NCI-H1436 (cell line): ENCODE measurements at regions not wholly inside any gene's neighbourhood (a gene's known extent, or its start where the extent isn't known, plus 50 kb on each side); places are given as distances from the start of the nearest gene placed in this dataset.

Experiments
- DNase-seq: peaks from one replicate; lab custom pipeline; 2025; lab: John Stamatoyannopoulos, UW

DNA sequence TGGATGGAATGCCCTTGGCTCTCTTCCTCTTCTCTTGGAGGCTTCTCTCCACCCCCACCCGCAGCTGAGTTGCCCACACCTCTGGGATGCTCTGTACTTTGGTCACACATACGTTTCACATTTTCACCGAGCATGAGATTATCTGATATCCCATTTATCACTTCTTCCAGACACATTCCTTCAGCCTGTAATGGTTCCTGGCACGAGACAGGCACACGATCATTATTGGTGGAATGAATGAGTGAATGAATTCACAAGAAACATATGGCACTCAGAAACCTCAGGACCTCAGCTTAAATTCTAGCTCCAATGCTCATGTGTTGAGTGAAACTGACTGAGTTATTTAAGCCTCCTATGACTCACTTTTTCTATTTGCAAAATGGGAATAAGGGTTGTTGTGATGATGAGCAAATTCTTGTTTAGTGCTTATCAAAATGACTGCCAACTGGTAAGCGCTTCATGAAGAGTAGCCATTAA is 242.7 kb upstream of the JUN start:
- DNase-seq, result no peak

GRCh38 chr1:59027177-59027576 is 243.3 kb upstream of the JUN start:
- DNase-seq, result no peak

GRCh38 chr1:59028048-59028447 is 244.2 kb upstream of the JUN start:
- DNase-seq, result no peak

DNA sequence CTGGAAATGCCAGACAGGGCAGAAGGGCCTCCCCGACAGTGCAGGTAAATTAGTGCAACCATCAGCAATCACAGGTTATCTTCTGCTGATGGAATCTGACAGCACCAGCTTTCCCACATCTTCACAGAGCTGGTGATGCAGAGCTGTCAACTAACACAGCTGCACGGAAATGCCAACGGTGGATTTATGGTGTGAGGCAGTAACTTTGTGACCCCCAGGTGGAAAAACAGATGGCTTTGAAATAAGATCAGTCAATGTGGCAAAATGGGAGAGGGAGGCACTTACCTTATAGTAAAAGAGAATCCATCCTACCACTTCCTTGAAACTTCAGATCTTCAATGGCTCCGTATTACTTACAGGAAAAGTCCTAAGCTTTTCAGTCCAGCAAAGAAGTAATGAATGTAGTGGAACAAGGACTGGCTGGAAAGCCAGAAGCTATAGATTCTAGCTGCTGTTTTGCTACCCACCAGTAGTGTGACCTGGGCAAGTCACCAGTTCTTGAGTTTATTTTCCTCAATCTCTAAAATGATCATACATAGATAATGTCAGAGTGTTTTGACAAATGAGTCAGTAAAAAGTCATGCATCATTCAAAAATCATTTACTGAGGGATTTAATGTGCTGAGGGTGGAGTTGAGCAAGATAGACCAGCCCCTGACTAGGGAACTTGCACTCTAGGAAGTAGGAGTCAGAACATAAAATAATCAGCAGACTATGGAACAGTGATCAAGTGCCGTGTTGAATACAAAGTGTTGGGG is 245.7 kb upstream of the JUN start:
- no peak for DNase-seq

DNA sequence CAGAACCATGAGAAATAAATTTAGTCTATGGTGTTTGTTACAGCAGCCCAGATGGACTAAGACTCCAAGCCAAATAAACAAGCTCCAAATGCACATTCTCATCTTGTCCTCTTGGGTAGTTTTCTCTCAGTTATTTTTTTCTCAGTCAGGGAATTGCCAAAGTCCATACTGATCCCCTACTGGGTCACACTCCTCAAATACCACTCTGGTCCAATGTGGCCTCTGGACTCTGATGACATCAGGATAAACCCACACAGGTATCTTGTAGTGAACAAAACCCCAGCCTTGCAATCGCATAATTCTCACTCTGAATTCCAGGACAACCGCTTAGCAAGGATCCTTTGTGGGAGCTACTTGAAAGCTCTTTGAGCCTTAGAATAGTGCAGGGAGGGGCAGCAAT is 248.4 kb upstream of the JUN start:
- no peak for DNase-seq

DNA sequence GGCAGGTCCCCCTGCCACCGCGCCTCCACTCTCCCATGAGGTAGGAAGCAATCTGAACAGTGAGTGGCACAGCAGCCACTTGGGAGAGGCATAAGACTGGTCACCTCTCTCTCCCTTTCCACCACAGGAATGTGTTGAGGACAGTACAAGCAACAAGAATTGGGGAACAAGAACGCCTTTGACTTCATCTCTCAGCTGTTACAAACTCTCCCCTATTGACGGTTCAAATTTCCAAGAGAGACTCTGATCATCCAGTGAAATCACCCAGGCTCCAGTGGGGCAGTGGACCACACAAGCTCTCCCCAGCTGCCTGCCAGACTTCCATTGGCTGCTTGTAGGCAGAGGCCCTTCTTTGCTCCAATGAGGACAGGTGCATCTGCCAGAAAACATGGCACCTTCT is 249.9 kb upstream of the JUN start:
- DNase-seq, result no peak

- DNase-seq, result no peak
Measured at GRCh38 chr1:59034925-59035324, 251.1 kb upstream of the JUN start.

DNA sequence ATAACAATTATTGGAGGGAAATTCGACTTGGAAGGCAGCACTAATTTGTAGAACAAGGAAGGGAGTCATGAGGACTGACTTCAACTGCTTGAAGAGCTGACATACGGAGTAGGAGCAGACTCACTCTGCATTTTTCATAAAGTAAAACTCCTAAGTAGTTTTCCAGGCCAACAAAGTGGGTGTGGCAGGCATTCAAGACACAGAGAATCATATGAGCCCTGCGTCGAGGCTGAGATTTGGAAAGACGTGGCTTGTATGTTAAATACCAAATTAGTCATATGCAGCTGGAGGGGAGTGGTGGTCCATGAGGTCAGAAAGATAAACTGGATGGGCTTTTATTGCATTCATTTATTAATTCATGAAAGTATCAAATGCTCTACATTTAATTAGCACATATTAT is 255.7 kb upstream of the JUN start:
- no peak for DNase-seq

DNA sequence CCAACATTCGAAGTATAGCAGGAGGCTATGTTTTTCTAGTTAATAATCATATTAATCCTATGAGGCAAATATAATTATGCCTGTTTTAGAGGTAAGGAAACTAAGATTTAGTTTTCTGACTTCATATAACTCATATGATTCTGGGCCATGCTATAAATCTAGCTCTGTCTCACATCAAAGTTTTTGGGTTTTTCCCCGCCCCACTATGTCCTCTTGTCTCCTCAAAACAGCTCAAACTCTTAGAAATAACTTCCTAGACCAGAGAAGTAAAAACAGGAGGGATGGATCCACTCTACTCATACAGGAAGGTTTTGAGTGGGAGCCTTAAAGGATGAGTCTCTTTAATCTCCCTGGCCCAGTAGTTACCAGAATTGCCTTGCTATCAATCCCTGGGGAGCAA is 256.4 kb upstream of the FGGY start:
- no peak for DNase-seq

DNA sequence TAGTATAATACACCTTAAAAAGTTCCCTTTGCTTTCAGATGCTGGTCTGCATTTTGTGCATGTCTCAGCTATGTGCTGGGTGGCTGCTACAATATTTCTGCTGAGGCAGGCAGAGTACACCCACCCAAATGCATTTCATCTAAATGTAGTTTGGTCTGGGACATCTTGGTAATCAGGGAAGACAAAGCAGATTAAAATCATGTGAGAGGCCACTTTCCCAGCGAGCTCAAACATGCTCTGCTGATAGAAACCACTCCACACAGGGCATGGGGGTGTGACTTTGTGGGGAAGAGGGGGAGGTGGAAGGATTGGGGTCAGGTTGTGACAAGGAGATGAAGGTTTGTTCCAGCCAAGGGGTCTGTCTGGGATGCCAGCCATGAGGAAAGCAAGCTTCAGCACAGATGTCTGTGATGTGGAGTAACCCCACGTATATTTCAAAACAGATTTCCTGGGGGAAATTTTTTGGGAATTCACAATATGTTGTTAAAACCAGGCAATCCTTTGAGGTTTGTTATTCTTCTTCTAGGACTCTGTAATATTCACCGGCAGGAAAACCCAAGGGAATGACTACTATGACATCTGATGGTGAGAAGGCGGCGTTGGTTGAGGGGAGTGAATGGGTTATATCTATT is 255.1 kb upstream of the FGGY start:
- DNase-seq, result no peak

DNA sequence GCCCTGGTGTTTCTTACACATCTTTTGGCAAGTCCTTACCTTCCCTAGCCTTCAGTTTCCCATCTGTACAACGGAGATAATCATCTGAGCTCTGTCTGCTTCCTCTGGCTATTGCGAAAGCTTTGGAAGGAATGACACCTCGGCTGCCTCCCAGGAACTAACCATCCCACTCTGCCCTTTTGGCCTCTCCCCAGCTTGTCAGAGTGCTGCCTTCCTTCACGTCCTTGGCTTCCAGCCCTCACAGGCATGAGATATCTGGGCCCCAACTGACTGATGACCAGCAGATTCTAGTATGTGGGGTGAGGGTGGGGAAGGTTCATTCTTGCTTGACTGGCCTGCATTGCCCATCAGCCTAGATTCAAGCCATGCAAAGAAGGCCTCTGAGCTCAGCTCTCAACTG is 253.1 kb upstream of the FGGY start:
- no peak for DNase-seq

- no peak for DNase-seq
Measured at GRCh38 chr1:59044535-59045121, 252.3 kb upstream of the FGGY start.

DNA sequence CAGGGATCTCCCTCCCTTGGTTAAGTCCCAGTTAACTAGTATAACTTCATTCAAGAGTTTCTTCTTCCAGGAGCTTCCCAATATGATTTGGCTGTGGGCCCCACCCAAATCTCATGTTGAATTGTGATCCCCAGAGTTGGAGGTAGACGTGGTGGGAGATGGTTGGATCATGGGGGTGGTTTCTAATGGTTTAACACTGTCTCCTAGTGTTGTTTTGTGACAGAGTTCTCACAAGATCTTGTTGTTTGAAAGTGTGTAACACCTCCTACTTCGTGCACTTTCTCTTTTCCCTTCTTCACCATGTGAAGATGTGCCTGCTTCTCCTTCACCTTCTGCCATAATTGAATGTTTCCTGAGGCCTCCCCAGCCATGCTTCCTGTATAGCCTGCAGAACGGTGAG is 251.8 kb upstream of the FGGY start:
- DNase-seq, result no peak

DNA sequence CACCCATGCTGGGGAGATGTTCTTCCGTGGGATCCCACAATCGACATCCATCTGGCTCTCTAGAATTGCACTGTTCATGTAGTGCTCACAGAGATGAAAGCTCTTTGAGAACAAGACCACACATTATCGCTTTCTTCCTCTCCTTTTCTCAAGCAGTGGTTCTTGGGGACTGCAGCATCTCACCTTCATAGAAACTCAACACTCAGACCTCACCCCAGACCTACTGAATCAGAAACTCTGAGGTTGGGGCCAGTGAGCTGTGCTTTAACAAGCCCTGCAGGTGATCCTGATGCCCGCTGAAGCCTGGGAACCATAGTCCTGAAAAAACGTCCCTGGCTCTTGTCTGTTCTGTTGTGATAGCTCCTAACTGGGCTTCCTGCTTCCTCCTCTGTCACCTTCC is 251.3 kb upstream of the FGGY start:
- DNase-seq, result no peak

DNA sequence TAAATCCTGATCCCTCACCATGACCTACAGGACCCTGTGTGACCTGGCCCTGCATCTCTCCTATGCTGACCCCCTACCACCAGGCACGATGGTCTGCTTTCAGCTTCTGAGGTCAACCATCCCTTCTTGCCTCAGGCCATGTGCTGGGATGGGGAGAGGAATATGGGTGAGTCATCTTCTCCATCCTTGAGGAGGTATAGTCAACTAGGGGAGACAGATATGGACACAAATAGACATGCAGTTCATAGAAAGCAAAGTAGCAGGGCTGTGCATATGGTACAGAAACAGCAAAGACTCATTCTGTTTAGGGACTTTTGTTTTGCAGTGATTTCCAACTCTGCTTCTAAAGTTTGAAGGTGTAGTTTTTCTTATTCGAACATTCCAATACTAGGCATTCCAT is 250.8 kb upstream of the FGGY start:
- DNase-seq, result no peak

GRCh38 chr1:59046730-59047157 is 250.2 kb upstream of the FGGY start:
- no peak for DNase-seq

- no peak for DNase-seq
Measured at GRCh38 chr1:59051007-59051406, 245.9 kb upstream of the FGGY start.

GRCh38 chr1:59052166-59052590 is 244.7 kb upstream of the FGGY start:
- no peak for DNase-seq

GRCh38 chr1:59054172-59054571 is 242.7 kb upstream of the FGGY start:
- no peak for DNase-seq

DNA sequence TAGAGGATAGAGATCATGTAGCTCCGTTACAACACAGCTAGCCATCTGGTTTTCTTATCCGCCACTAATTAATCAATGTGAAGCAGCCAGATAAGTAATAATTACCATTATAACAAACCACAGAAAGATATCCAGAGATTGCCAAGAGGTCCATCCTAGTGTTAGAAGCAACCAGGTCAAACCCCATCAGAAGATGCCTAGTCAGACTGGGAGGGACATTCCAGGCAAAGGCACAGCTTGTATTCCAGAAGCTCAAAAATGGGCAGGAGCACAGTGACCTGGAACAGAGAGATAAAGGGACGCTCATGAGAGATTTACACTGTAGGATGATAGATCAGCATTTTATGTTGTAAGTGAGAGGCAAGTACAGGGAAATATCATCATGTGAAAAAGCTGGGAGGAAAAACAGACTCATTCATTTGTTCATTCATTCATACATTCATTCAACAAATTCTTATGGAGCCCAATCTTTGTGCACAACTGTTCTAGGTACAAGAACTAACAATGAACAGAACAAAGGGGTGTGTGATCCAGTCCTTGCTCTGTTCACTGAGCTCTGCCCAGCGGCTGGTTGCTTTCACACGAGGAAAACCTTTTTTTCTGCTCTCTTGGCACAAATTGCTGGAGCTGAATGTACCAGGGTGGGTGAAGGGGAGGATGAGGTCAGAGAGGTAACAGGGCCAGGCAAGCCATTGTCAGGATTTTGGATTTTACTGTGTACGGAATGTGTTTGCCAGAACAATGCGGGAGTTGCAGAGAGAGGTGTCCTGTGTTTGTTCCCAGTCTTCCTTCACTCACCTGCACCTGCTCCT is 240.8 kb upstream of the FGGY start:
- no peak for DNase-seq

- DNase-seq, result peak; percentile 7
Measured at GRCh38 chr1:59057211-59057694, 239.6 kb upstream of the FGGY start.

DNA sequence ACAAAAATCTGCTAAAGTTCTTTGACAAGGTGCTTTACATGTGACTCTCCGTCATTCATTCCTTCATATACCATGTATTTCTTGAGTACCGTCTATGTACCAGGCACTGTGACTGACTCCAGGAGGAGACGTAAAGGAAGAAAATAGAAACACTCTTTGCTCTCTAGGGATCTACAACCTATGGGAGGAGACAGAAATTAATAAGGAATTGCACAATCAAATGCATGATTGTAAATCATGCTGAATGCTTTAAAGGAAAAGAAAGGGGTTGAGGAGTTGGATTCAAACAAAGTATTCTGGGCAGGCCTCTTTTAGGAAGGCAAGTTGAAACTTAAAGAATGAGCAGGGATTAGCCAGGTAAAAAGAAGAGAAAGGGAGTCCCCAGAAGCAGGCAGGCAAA is 239.1 kb upstream of the FGGY start:
- DNase-seq, result no peak
